H1 (cell line): ENCODE measurements at regions not wholly inside any gene's neighbourhood (a gene's known extent, or its start where the extent isn't known, plus 50 kb on each side); places are given as distances from the start of the nearest gene placed in this dataset.

ENCODE experiments used
- CTCF ChIA-PET: fragments of 300-600 bp; sonication (Branson Sonifier 250); formaldehyde crosslinking; loops from one replicate; lab custom pipeline; 2021; ENCODE audit not compliant: partially characterized antibody; lab: Charles Lee
- POLR2A ChIA-PET: fragments of 300-600 bp; sonication (Branson Sonifier 250); formaldehyde crosslinking; loops from one replicate; lab custom pipeline; 2021; ENCODE audit warnings: inconsistent platforms; ENCODE audit not compliant: partially characterized antibody; lab: Charles Lee
- DNase-seq, 2 experiments: peaks; one replicate each; pipeline versions ENCODE4 v3.0.0 to v3.0.0-alpha.2; 2010 to 2022; ENCODE audit warnings: low spot score in 2 of 2, low read depth in 1 of 2, mixed read lengths in 1 of 2
- FAIRE-seq: peaks from 2 replicates; lab custom pipeline; 2011; peaks lifted over from hg19 to GRCh38; lab: Jason Lieb, UNC
- H2AFZ ChIP-seq: 2 replicates; pipeline ENCODE4 v1.8.1; 2012; ENCODE audit warnings: low read length, inconsistent platforms
- H2AK5ac ChIP-seq: 2 replicates; pipeline ENCODE4 v1.6.1; 2013; ENCODE audit warnings: low read depth, low read length
- H2BK120ac ChIP-seq: replicated peaks from 2 replicates; pipeline ENCODE3; 2013; ENCODE audit warnings: low read depth, low read length, inconsistent platforms
- H2BK12ac ChIP-seq: 2 replicates; pipeline ENCODE4 v1.6.1; 2013; ENCODE audit warnings: low read depth, low read length
- H2BK15ac ChIP-seq: 2 replicates; pipeline ENCODE4 v1.6.1; 2013; ENCODE audit warnings: low read length
- H2BK20ac ChIP-seq: 2 replicates; pipeline ENCODE4 v1.6.1; 2013; ENCODE audit warnings: low read length
- H2BK5ac ChIP-seq: 2 replicates; pipeline ENCODE4 v1.6.1; 2013; ENCODE audit warnings: low read depth, low read length
- H3K14ac ChIP-seq: 2 replicates; pipeline ENCODE4 v1.6.1; 2013; ENCODE audit warnings: inconsistent platforms; ENCODE audit not compliant: insufficient read length
- H3K18ac ChIP-seq: 2 replicates; pipeline ENCODE4 v1.6.1; 2013; ENCODE audit warnings: low read length; ENCODE audit errors: extremely low read depth
- H3K23ac ChIP-seq: 2 replicates; pipeline ENCODE4 v1.6.1; 2013; ENCODE audit warnings: inconsistent platforms; ENCODE audit not compliant: insufficient read length
- H3K23me2 ChIP-seq: 2 replicates; pipeline ENCODE4 v1.6.1; 2013; ENCODE audit warnings: low read depth, low read length
- H3K27ac ChIP-seq: 2 replicates; pipeline ENCODE4 v1.6.1; 2011; ENCODE audit warnings: low read depth, low read length, inconsistent platforms
- H3K27me3 ChIP-seq, 4 experiments: replicated peaks in 1 of 4; 1 replicate in 1 of 4; 2 replicates in 3 of 4; pipeline versions ENCODE4 v1.6.1 to v1.8.1; 2011 to 2013; ENCODE audit warnings: low read length in 3 of 4, mild to moderate bottlenecking in 3 of 4, inconsistent platforms in 2 of 4, mixed read lengths in 2 of 4, moderate library complexity in 1 of 4; ENCODE audit not compliant: control insufficient read depth in 3 of 4, insufficient read depth in 3 of 4; ENCODE audit errors: extremely low read depth in 1 of 4
- H3K36me3 ChIP-seq, 4 experiments: 2 replicates each; pipeline versions ENCODE4 v1.6.1 to v1.8.1; 2011 to 2013; ENCODE audit warnings: mild to moderate bottlenecking in 4 of 4, low read length in 3 of 4, moderate library complexity in 2 of 4, control low read depth in 1 of 4, inconsistent platforms in 1 of 4; ENCODE audit not compliant: insufficient read depth in 4 of 4, control insufficient read depth in 2 of 4
- H3K4ac ChIP-seq: replicated peaks from 2 replicates; pipeline ENCODE3; 2013; ENCODE audit warnings: low read length, low read depth, mixed read lengths, inconsistent platforms; ENCODE audit not compliant: insufficient read length
- H3K4me1 ChIP-seq, 4 experiments: replicated peaks in 1 of 4; 1 replicate in 1 of 4; 2 replicates in 3 of 4; pipeline versions ENCODE4 v1.6.1 to v1.8.1; 2011 to 2013; ENCODE audit warnings: low read length in 3 of 4, inconsistent platforms in 2 of 4, mixed read lengths in 1 of 4; ENCODE audit not compliant: insufficient read depth in 4 of 4, control insufficient read depth in 3 of 4
- H3K4me2 ChIP-seq, 2 experiments: 2 replicates each; pipeline versions ENCODE4 v1.6.1 to v1.8.1; 2011 to 2013; ENCODE audit warnings: low read depth in 2 of 2, low read length in 2 of 2, control low read depth in 1 of 2, inconsistent platforms in 1 of 2, mild to moderate bottlenecking in 1 of 2; ENCODE audit not compliant: insufficient read depth in 1 of 2
- H3K4me3 ChIP-seq, 4 experiments: fragments of 200-600, 300-600 bp in 1 of 4; sonication (generic), shearing (Covaris generic), sonication (Bioruptor Twin) in 1 of 4; 2 replicates each; pipeline versions ENCODE4 v1.5.1 to v1.8.1; 2011 to 2016; ENCODE audit warnings: low read length in 4 of 4, low read depth in 3 of 4, control low read depth in 2 of 4, inconsistent platforms in 2 of 4, mild to moderate bottlenecking in 2 of 4, mixed read lengths in 1 of 4, moderate library complexity in 1 of 4; ENCODE audit not compliant: insufficient read depth in 2 of 4; ENCODE audit errors: extremely low read depth in 1 of 4
- H3K56ac ChIP-seq: replicated peaks from 2 replicates; pipeline ENCODE3; 2013; ENCODE audit warnings: low read depth, mild to moderate bottlenecking, mixed read lengths, low read length, inconsistent platforms; ENCODE audit not compliant: insufficient read length
- H3K79me1 ChIP-seq: 2 replicates; pipeline ENCODE4 v1.6.1; 2013; ENCODE audit warnings: low read depth, low read length, control low read depth
- H3K79me2 ChIP-seq, 2 experiments: 2 replicates each; pipeline versions ENCODE4 v1.6.1 to v1.8.1; 2012 to 2013; ENCODE audit warnings: low read length in 2 of 2, mild to moderate bottlenecking in 2 of 2, inconsistent platforms in 1 of 2; ENCODE audit not compliant: insufficient read depth in 2 of 2, control insufficient read depth in 1 of 2
- H3K9ac ChIP-seq, 4 experiments: replicated peaks in 1 of 4; 1 replicate in 1 of 4; 2 replicates in 3 of 4; pipeline versions ENCODE4 v1.6.1 to v1.8.1; 2011 to 2013; ENCODE audit warnings: low read depth in 3 of 4, low read length in 3 of 4, control low read depth in 2 of 4, mild to moderate bottlenecking in 2 of 4, moderate library complexity in 2 of 4, inconsistent platforms in 1 of 4; ENCODE audit errors: extremely low read depth in 1 of 4
- H3K9me3 ChIP-seq, 2 experiments: 2 replicates each; pipeline versions ENCODE4 v1.6.1 to v1.8.1; 2012 to 2013; ENCODE audit warnings: mild to moderate bottlenecking in 2 of 2, moderate library complexity in 2 of 2, control low read depth in 1 of 2, inconsistent platforms in 1 of 2, low read depth in 1 of 2, low read length in 1 of 2, mixed read lengths in 1 of 2; ENCODE audit not compliant: insufficient read depth in 2 of 2
- H4K20me1 ChIP-seq, 2 experiments: replicated peaks in 1 of 2; 2 replicates each; pipeline versions ENCODE3 to v1.8.1; 2011 to 2013; ENCODE audit warnings: inconsistent platforms in 2 of 2, low read length in 2 of 2, mild to moderate bottlenecking in 1 of 2; ENCODE audit not compliant: insufficient read depth in 2 of 2, control insufficient read depth in 1 of 2
- H4K5ac ChIP-seq: 2 replicates; pipeline ENCODE4 v1.6.1; 2013; ENCODE audit warnings: low read length, low read depth, mixed read lengths, inconsistent platforms; ENCODE audit not compliant: insufficient read length
- H4K8ac ChIP-seq: 2 replicates; pipeline ENCODE4 v1.8.0; 2013; ENCODE audit warnings: mild to moderate bottlenecking, moderate library complexity, low read length, inconsistent platforms; ENCODE audit not compliant: insufficient read depth; ENCODE audit errors: extremely low read depth
- H4K91ac ChIP-seq: replicated peaks from 2 replicates; pipeline ENCODE3; 2013; ENCODE audit warnings: low read length, mixed read lengths, inconsistent platforms; ENCODE audit not compliant: insufficient read length
- CBX5 ChIP-seq: fragments of 300-800, 300-1000 bp; sonication (generic); IDR thresholded peaks from 2 replicates; pipeline ENCODE4 v1.7.1; 2016; ENCODE audit warnings: antibody characterized with exemption, low read length, low read depth
- CEBPB ChIP-seq: IDR thresholded peaks from 2 replicates; pipeline ENCODE4 v1.6.1; 2012; ENCODE audit warnings: low read depth, low read length
- CHD2 ChIP-seq: IDR thresholded peaks from 2 replicates; pipeline ENCODE4 v1.6.1; 2012; ENCODE audit warnings: low read length, improper control_type of control experiment
- EGR1 ChIP-seq: IDR thresholded peaks from 2 replicates; pipeline ENCODE4 v1.6.1; 2011; ENCODE audit warnings: low read depth, low read length, borderline replicate concordance
- HDAC6 ChIP-seq: IDR thresholded peaks from one replicate; pipeline ENCODE4 v1.7.1; 2012; ENCODE audit warnings: low read depth, mild to moderate bottlenecking, inconsistent platforms, low read length, moderate library complexity
- KDM5A ChIP-seq: fragments of 200-600 bp; IDR thresholded peaks from 2 replicates; pipeline ENCODE4 v1.7.1; 2012; ENCODE audit warnings: mild to moderate bottlenecking, low read length, inconsistent platforms, mixed read lengths
- MAX ChIP-seq: IDR thresholded peaks from 2 replicates; pipeline ENCODE4 v1.6.1; 2012; ENCODE audit warnings: inconsistent platforms
- NANOG ChIP-seq: IDR thresholded peaks from 2 replicates; pipeline ENCODE4 v1.6.1; 2011; ENCODE audit warnings: low read length, low read depth, mild to moderate bottlenecking, inconsistent platforms; ENCODE audit not compliant: insufficient read depth, poor library complexity, severe bottlenecking
- POLR2AphosphoS5 ChIP-seq: IDR thresholded peaks from 2 replicates; pipeline ENCODE4 v1.6.1; 2011; ENCODE audit warnings: low read depth, low read length
- RAD21 ChIP-seq, 2 experiments: IDR thresholded peaks in 1 of 2; conservative IDR thresholded peaks in 1 of 2; 2 replicates each; pipeline ENCODE4 v1.6.1; 2011; ENCODE audit warnings: low read depth in 2 of 2, low read length in 2 of 2, improper control_type of control experiment in 1 of 2, inconsistent platforms in 1 of 2, mild to moderate bottlenecking in 1 of 2, moderate library complexity in 1 of 2
- RNF2 ChIP-seq: fragments of 200-900, 300-1000 bp; sonication (generic); IDR thresholded peaks from 2 replicates; pipeline ENCODE4 v1.7.1; 2016; ENCODE audit warnings: borderline replicate concordance, low read depth, mild to moderate bottlenecking, antibody characterized with exemption, low read length; ENCODE audit not compliant: poor library complexity, severe bottlenecking; ENCODE audit errors: missing control alignments
- TAF1 ChIP-seq: IDR thresholded peaks from 2 replicates; pipeline ENCODE4 v1.6.1; 2011; ENCODE audit warnings: mild to moderate bottlenecking, low read depth, low read length
- TBP ChIP-seq: IDR thresholded peaks from 2 replicates; pipeline ENCODE4 v1.6.1; 2011; ENCODE audit warnings: low read depth, low read length, improper control_type of control experiment
- TCF12 ChIP-seq: IDR thresholded peaks from 2 replicates; pipeline ENCODE4 v1.6.1; 2011; ENCODE audit warnings: low read depth, mild to moderate bottlenecking, low read length
- WGBS, 2 experiments: shearing (Covaris generic) in 1 of 2; methylation state at CpG; one replicate each; pipeline versions ENCODE4 v1.1.6 to v1.1.7; 2013 to 2015; ENCODE audit warnings: low lambda C conversion rate in 2 of 2, mixed read lengths in 2 of 2, inconsistent platforms in 1 of 2, low coverage in 1 of 2, missing lambda C conversion rate in 1 of 2; ENCODE audit not compliant: insufficient replicate concordance in 2 of 2, insufficient coverage in 1 of 2, insufficient read length in 1 of 2; ENCODE audit errors: extremely low coverage in 1 of 2, missing lambda C conversion rate in 1 of 2; 5-methylcytosine and 5-hydroxymethylcytosine counted together

DNA sequence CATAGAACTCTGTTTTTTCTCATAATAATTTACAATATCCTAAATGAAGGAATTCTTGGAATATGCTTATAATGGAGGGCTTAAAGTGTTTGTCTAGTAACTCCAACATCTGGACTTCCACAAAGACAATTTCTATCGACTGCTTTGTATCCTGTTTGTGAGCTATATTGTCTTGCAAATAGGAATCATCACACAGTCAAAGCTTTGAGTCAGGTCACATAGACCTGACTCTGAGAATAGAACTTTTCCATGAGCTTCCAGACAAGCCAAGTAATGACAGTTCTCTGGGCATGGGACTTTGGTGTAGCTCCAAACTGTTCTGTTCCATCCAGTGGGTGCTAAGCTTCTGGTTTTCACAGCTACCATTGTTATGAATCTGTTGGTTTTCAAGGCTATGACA lies 75.2 kb upstream of the GALNT7 start:
- Histone ChIP-seq H2AK5ac (no peak overlapping the region), H2BK120ac (no peak overlapping the region), H4K8ac (no peak overlapping the region), H2BK12ac (no peak overlapping the region), H2AFZ (no peak overlapping the region), H3K79me1 (no peaks in the 10 kb centered on the region), H3K23me2 (no peaks in the 10 kb centered on the region), H3K9ac (no peak overlapping the region), H4K5ac (no peak overlapping the region), H3K56ac (no peak overlapping the region), H3K4me2 (no peak overlapping the region; a peak in 1 of 4 replicates), H3K4me1 (peaks cover 7 to 25% (median 16%) of the 10 kb centered on the region in 4 experiments; a peak in 6 of 7 replicates), H2BK15ac (no peak overlapping the region), H2BK5ac (no peak overlapping the region), H3K79me2 (no peaks in the 10 kb centered on the region), H3K4me3 (no peak overlapping the region), H3K36me3 (no peaks in the 10 kb centered on the region), H3K18ac (0 out of 2 replicates have a peak overlapping the region, but pooled peaks have one; percentile 20), H2BK20ac (no peak overlapping the region), H3K27me3 (no peaks in the 10 kb centered on the region), H3K9me3 (no peaks in the 10 kb centered on the region), H4K91ac (no peak overlapping the region), H3K4ac (no peak overlapping the region), H3K23ac (no peak overlapping the region), H3K27ac (no peak overlapping the region), H4K20me1 (no peaks in the 10 kb centered on the region), H3K14ac (no peak overlapping the region)
- CTCF ChIA-PET, result interaction anchor here (0.9 to 1.1 kb wide), 2 partner anchors 36 to 45 kb away, joined by 3 read pairs; no protein-coding TSS in a partner anchor
- POLR2A ChIA-PET, result interaction anchor here (0.6 kb wide), 1 partner anchor 182 kb away, joined by 3 read pairs; no protein-coding TSS in a partner anchor
- WGBS, 2 experiments, result 82% methylated on average over 1 of the region's 1 CpG; no CpG with 5 or more reads in 1 of the 2 experiments
- DNase-seq, result no peak
- FAIRE-seq, result no peak
- no peak for TF ChIP-seq EGR1
- no peak for TF ChIP-seq MAX
- TF ChIP-seq CEBPB, result no peak
- TF ChIP-seq CHD2, result no peak
- no peak for TF ChIP-seq RNF2
- no peak for TF ChIP-seq NANOG
- TF ChIP-seq TBP, result no peak
- no peak for TF ChIP-seq TAF1
- TF ChIP-seq RAD21 (IDR thresholded peaks at IDR 0.05 in 1 of 2, conservative IDR thresholded peaks at IDR 0.05 in 1 of 2; ENCODE audit: low read depth in 2 of 2, low read length in 2 of 2), result no peak
- no peak for TF ChIP-seq HDAC6
- TF ChIP-seq POLR2AphosphoS5, result no peak
- no peak for TF ChIP-seq TCF12
- TF ChIP-seq KDM5A, result no peak
- TF ChIP-seq CBX5, result no peak
